ENCODE measurements at regions not wholly inside any gene's neighbourhood (a gene's known extent, or its start where the extent isn't known, plus 50 kb on each side); places are given as distances from the start of the nearest gene placed in this dataset.

DNA sequence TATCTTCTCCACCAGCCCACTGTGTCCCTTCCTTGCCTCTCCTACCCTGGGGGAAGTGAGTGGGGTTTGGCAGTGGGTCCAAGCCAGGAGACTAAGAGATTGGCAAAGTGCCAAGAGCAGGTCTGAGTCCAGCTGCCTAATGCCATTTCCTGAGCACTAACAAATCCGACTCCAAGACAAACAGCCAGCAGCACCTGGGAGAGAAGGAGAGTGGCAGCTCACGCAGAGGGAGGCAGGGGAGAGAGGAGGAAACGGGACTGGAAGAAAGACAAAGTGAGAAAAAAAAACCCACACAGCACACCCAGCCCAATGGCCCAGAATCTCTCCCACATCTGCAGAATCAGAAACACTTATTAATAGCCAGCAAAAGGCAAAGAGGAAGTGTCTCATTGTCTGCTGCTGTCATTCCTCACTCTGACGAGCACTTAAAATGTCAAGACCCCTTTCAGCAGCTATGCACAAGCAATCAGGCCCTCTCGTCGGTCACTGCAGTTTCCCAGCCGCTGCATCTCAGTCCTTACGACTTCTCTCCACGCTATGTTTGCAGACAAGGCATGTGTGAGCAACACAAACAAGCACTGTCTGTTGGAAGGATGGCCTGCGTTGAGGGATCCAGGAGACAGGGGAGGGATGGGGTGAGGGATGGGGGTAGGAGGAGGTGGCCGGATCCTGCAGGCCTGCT lies 558.4 kb upstream of the CADM1 start:
- Mint-ChIP-seq H3K9me3 (no peaks in the 10 kb centered on the region), H3K27ac (no peak overlapping the region), H3K27me3 (peaks cover 25% of the 10 kb centered on the region), H3K4me1 (ENCODE audit: unreplicated experiment) (peaks cover 55% of the 10 kb centered on the region), H3K36me3 (no peaks in the 10 kb centered on the region), H3K4me3 (peak overlapping the region; percentile 2)
- DNase-seq (ENCODE audit: extremely low spot score, unreplicated experiment) = no peak
- no peak for TF ChIP-seq CTCF (conservative IDR thresholded peaks at IDR 0.05)

DNA sequence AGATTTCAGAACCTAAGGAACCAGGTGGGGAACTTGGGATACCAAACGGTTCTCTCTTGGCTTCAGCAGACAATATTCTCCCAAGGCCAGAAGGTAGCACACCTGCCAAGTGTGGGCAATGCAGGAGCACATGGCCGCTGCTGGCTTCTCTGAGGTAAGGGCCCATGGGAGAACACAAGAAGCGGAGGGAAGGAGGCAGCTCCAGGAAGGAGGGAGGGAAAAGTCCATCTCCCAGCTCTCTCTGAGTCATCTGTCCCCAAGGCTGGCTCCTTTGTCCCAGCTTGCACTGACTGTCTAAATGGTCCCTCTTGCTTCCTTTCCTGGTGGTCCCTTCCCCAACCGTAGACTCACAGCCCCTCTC lies 557.9 kb upstream of the CADM1 start:
- Mint-ChIP-seq H3K27me3 (peaks cover 25% of the 10 kb centered on the region), H3K36me3 (no peaks in the 10 kb centered on the region), H3K4me1 (ENCODE audit: unreplicated experiment) (peaks cover 53% of the 10 kb centered on the region), H3K4me3 (peak overlapping the region; percentile 2), H3K9me3 (no peaks in the 10 kb centered on the region), H3K27ac (no peak overlapping the region)
- no peak for DNase-seq (ENCODE audit: extremely low spot score, unreplicated experiment)
- TF ChIP-seq CTCF (conservative IDR thresholded peaks at IDR 0.05) = no peak

DNA sequence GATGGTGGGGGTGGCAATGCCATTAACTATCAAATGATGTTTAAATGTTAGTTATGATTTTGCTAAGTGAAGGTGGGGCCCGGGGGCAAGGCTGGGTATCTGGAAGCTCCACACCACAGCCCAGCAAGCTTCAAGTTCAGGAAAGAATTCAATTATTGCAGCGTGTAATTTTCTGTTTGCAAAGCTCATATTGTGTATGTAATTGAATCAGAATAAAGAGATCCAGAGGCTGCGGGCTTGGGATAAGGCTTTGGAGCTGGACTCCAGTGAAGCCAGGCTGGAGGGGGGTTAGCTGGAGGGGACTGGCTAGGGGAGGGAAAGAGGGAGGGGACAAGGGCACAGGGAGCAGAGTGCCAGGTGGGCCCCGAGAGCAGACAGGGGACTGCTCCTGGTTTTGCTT lies 557.1 kb upstream of the CADM1 start:
- Mint-ChIP-seq H3K27me3 (peaks cover 23% of the 10 kb centered on the region), H3K4me3 (no peak overlapping the region), H3K36me3 (no peaks in the 10 kb centered on the region), H3K4me1 (ENCODE audit: unreplicated experiment) (peaks cover 45% of the 10 kb centered on the region), H3K27ac (no peak overlapping the region), H3K9me3 (no peaks in the 10 kb centered on the region)
- TF ChIP-seq CTCF (conservative IDR thresholded peaks at IDR 0.05) = no peak
- no peak for DNase-seq (ENCODE audit: extremely low spot score, unreplicated experiment)

GRCh38 chr11:116059919-116060318 lies 555.7 kb upstream of the CADM1 start:
- no peak for TF ChIP-seq CTCF (conservative IDR thresholded peaks at IDR 0.05)
- DNase-seq (ENCODE audit: extremely low spot score, unreplicated experiment) = no peak
- peaks cover 30% of the 10 kb centered on the region for H3K27me3 Mint-ChIP-seq
- no peak overlapping the region for H3K27ac Mint-ChIP-seq
- no peak overlapping the region for H3K4me3 Mint-ChIP-seq
- no peaks in the 10 kb centered on the region for H3K36me3 Mint-ChIP-seq
- peaks cover 35% of the 10 kb centered on the region for H3K4me1 Mint-ChIP-seq (ENCODE audit: unreplicated experiment)
- no peaks in the 10 kb centered on the region for H3K9me3 Mint-ChIP-seq

- no peaks in the 10 kb centered on the region for H3K9me3 Mint-ChIP-seq
- no peak for TF ChIP-seq CTCF (conservative IDR thresholded peaks at IDR 0.05)
- peaks cover 48% of the 10 kb centered on the region for H3K27me3 Mint-ChIP-seq
- H3K27ac Mint-ChIP-seq = no peak overlapping the region
- H3K36me3 Mint-ChIP-seq = no peaks in the 10 kb centered on the region
- peaks cover 18% of the 10 kb centered on the region for H3K4me1 Mint-ChIP-seq (ENCODE audit: unreplicated experiment)
- H3K4me3 Mint-ChIP-seq = no peak overlapping the region
- no peak for DNase-seq (ENCODE audit: extremely low spot score, unreplicated experiment)
Observed at GRCh38 chr11:116057000-116057399, 552.8 kb upstream of the CADM1 start.

DNA sequence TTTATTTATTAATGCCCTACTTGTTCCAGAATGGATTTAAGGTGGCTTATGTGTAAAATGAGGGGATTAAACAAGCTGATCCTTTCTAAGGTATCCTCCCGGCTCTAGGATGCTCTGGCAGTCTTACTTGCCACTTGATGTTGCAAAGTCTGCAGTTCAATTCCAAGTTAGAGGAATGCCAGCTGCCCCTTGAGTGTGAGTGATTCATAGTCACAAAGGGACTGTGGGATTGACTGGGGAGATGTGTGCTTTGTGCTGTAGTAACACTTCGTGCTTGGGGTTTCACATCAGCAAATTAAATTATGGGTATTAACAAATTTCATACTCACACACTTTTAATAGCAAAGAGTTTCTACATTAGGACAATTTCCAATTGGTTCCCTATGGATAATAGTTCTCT lies 550.8 kb upstream of the CADM1 start:
- no peaks in the 10 kb centered on the region for H3K36me3 Mint-ChIP-seq
- no peak overlapping the region for H3K27ac Mint-ChIP-seq
- peaks cover 48% of the 10 kb centered on the region for H3K27me3 Mint-ChIP-seq
- TF ChIP-seq CTCF (conservative IDR thresholded peaks at IDR 0.05) = no peak
- H3K9me3 Mint-ChIP-seq = no peaks in the 10 kb centered on the region
- no peak overlapping the region for H3K4me3 Mint-ChIP-seq
- H3K4me1 Mint-ChIP-seq (ENCODE audit: unreplicated experiment) = peaks cover 8% of the 10 kb centered on the region
- DNase-seq (ENCODE audit: extremely low spot score, unreplicated experiment) = no peak

Measured in type B pancreatic cell (in vitro differentiated cells).